IMR-90 (cell line): ENCODE measurements at regions not wholly inside any gene's neighbourhood (a gene's known extent, or its start where the extent isn't known, plus 50 kb on each side); places are given as distances from the start of the nearest gene placed in this dataset.

Source experiments
- ATAC-seq: fragments of 200-7000 bp; cut with Tn5 transposase; 2 replicates; pipeline ENCODE4 v1.9.1; 2020; ENCODE audit warnings: low read depth, mild to moderate bottlenecking, moderate library complexity
- BruUV-seq: library from RNA; stranded (reverse); fragments of 400-500 nt; replicated peaks from 2 replicates; lab custom pipeline; 2021; lab: Mats Ljungman, UMichigan
- CTCF ChIA-PET: fragments of 300-600 bp; formaldehyde crosslinking; extraction: SDS; loops from one replicate; lab custom pipeline; 2021; ENCODE audit warnings: antibody characterized with exemption; lab: Yijun Ruan, JAX
- POLR2A ChIA-PET: fragments of 300-600 bp; sonication (Branson Sonifier 250); formaldehyde crosslinking; loops from one replicate; lab custom pipeline; 2022; ENCODE audit warnings: antibody characterized with exemption; ENCODE audit not compliant: unreplicated experiment; lab: Charles Lee
- DNase-seq: peaks from one replicate; pipeline ENCODE4 v3.0.0; 2013
- H2AFZ ChIP-seq: replicated peaks from 2 replicates; pipeline ENCODE3; 2013; ENCODE audit warnings: low read length, mild to moderate bottlenecking; ENCODE audit not compliant: poor library complexity
- H2AK5ac ChIP-seq: 2 replicates; pipeline ENCODE4 v1.6.1; 2013; ENCODE audit warnings: low read depth, low read length, inconsistent platforms
- H2AK9ac ChIP-seq: replicated peaks from 2 replicates; pipeline ENCODE3; 2013; ENCODE audit warnings: mild to moderate bottlenecking, low read depth, low read length, moderate library complexity; ENCODE audit not compliant: poor library complexity
- H2BK120ac ChIP-seq: 2 replicates; pipeline ENCODE4 v1.6.1; 2013; ENCODE audit warnings: low read depth, low read length, inconsistent platforms
- H2BK15ac ChIP-seq: 3 replicates; pipeline ENCODE4 v1.6.1; 2013; ENCODE audit warnings: low read depth, low read length, inconsistent platforms
- H2BK20ac ChIP-seq: 2 replicates; pipeline ENCODE4 v1.6.1; 2013; ENCODE audit warnings: low read depth, mild to moderate bottlenecking, inconsistent platforms, low read length, moderate library complexity
- H2BK5ac ChIP-seq: 2 replicates; pipeline ENCODE4 v1.6.1; 2013; ENCODE audit warnings: mild to moderate bottlenecking, low read depth, low read length, inconsistent platforms; ENCODE audit not compliant: poor library complexity, severe bottlenecking
- H3K14ac ChIP-seq: replicated peaks from 2 replicates; pipeline ENCODE4 v1.6.1; 2013; ENCODE audit warnings: low read depth, low read length, inconsistent platforms
- H3K18ac ChIP-seq: 2 replicates; pipeline ENCODE4 v1.6.1; 2013; ENCODE audit warnings: low read depth, low read length, control low read depth
- H3K23ac ChIP-seq: 2 replicates; pipeline ENCODE4 v1.6.1; 2013; ENCODE audit warnings: low read depth, low read length, inconsistent platforms
- H3K27ac ChIP-seq: 2 replicates; pipeline ENCODE4 v1.5.1; 2013; ENCODE audit warnings: mild to moderate bottlenecking, control low read depth, low read length; ENCODE audit not compliant: insufficient read depth
- H3K27me3 ChIP-seq: 2 replicates; pipeline ENCODE4 v1.6.1; 2013; ENCODE audit warnings: low read length; ENCODE audit not compliant: control insufficient read depth, insufficient read depth
- H3K36me3 ChIP-seq: 2 replicates; pipeline ENCODE4 v1.6.1; 2013; ENCODE audit warnings: low read length, mixed read lengths; ENCODE audit not compliant: control insufficient read depth, insufficient read depth
- H3K4ac ChIP-seq: 2 replicates; pipeline ENCODE4 v1.6.1; 2013; ENCODE audit warnings: low read depth, low read length, inconsistent platforms
- H3K4me1 ChIP-seq: 2 replicates; pipeline ENCODE4 v1.6.1; 2013; ENCODE audit warnings: low read length, mixed read lengths; ENCODE audit not compliant: control insufficient read depth, insufficient read depth
- H3K4me2 ChIP-seq: 2 replicates; pipeline ENCODE4 v1.6.1; 2013; ENCODE audit warnings: low read depth, mild to moderate bottlenecking, control low read depth, low read length, moderate library complexity
- H3K4me3 ChIP-seq: 2 replicates; pipeline ENCODE4 v1.5.1; 2013; ENCODE audit warnings: low read depth, mild to moderate bottlenecking, control low read depth, low read length, moderate library complexity; ENCODE audit not compliant: insufficient read depth
- H3K56ac ChIP-seq: 2 replicates; pipeline ENCODE4 v1.6.1; 2013; ENCODE audit warnings: low read length, inconsistent platforms; ENCODE audit not compliant: insufficient read depth; ENCODE audit errors: extremely low read depth
- H3K79me1 ChIP-seq, 2 experiments: 2 replicates each; pipeline ENCODE4 v1.6.1; 2013; ENCODE audit warnings: low read length in 2 of 2, inconsistent platforms in 1 of 2, low read depth in 1 of 2
- H3K9ac ChIP-seq: 2 replicates; pipeline ENCODE4 v1.6.1; 2013; ENCODE audit warnings: low read depth, low read length, control low read depth
- H3K9me1 ChIP-seq: 2 replicates; pipeline ENCODE4 v1.6.1; 2013; ENCODE audit warnings: low read length, inconsistent platforms; ENCODE audit not compliant: insufficient read depth
- H3K9me3 ChIP-seq: 2 replicates; pipeline ENCODE4 v1.6.1; 2013; ENCODE audit warnings: low read length; ENCODE audit not compliant: control insufficient read depth, insufficient read depth
- H4K20me1 ChIP-seq: 2 replicates; pipeline ENCODE4 v1.6.1; 2013; ENCODE audit warnings: low read length, inconsistent platforms; ENCODE audit not compliant: insufficient read depth
- H4K5ac ChIP-seq: 2 replicates; pipeline ENCODE4 v1.6.1; 2013; ENCODE audit warnings: mild to moderate bottlenecking, low read depth, low read length, control low read depth
- H4K8ac ChIP-seq, 2 experiments: 2 replicates each; pipeline ENCODE4 v1.6.1; 2013; ENCODE audit warnings: low read depth in 2 of 2, low read length in 2 of 2, control low read depth in 1 of 2, inconsistent platforms in 1 of 2
- H4K91ac ChIP-seq: 2 replicates; pipeline ENCODE4 v1.6.1; 2013; ENCODE audit warnings: low read depth, low read length, inconsistent platforms; ENCODE audit not compliant: insufficient read depth
- CHD1 ChIP-seq: IDR thresholded peaks from 2 replicates; pipeline ENCODE4 v1.6.1; 2012; ENCODE audit warnings: low read depth, low read length, improper control_type of control experiment
- NFE2L2 ChIP-seq: fragments of 150-350 bp; IDR thresholded peaks from 2 replicates; pipeline ENCODE4 v1.6.1; 2016; ENCODE audit warnings: low read depth, mild to moderate bottlenecking, low read length
- RAD21 ChIP-seq: IDR thresholded peaks from 2 replicates; pipeline ENCODE4 v1.6.1; 2012; ENCODE audit warnings: low read length, improper control_type of control experiment
- RCOR1 ChIP-seq: IDR thresholded peaks from 2 replicates; pipeline ENCODE4 v1.6.1; 2012; ENCODE audit warnings: mild to moderate bottlenecking, low read length, improper control_type of control experiment; ENCODE audit not compliant: insufficient replicate concordance
- WGBS, 2 experiments: methylation state at CpG; one replicate each; pipeline versions ENCODE4 v1.1.5 to v1.1.7; 2013; ENCODE audit warnings: missing lambda C conversion rate in 2 of 2; ENCODE audit not compliant: insufficient read length in 1 of 2; ENCODE audit errors: extremely low coverage in 2 of 2; 5-methylcytosine and 5-hydroxymethylcytosine counted together
- dilution Hi-C: fragments of 300-500 bp; cut with HindIII; formaldehyde crosslinking; loops from one replicate; pipeline ENCODE4 v1.14.3; 2018; ENCODE audit warnings: low sequenced_read_pairs; ENCODE audit not compliant: unreplicated experiment
- in situ Hi-C: fragments of 300-500 bp; cut with MboI; formaldehyde crosslinking; loops from 3 replicates; pipeline ENCODE4 v1.14.3; 2019; ENCODE audit warnings: low sequenced_read_pairs, inconsistent platforms, mixed read lengths
- intact Hi-C: fragments of 100-400 bp; cut with micrococcal nuclease; formaldehyde crosslinking; loops from 2 replicates; pipeline ENCODE4 v1.10.0; 2022

- H3K27me3 ChIP-seq, result no peaks in the 10 kb centered on the region
- H3K4me2 ChIP-seq, result peak overlapping the region; percentile 59
- peak overlapping the region; percentile 88 for H4K91ac ChIP-seq
- intact Hi-C loops (loop anchor here (2.0 kb wide), 1 partner anchor 13 kb away; no protein-coding TSS in a partner anchor), in situ Hi-C loops (no loop called here), dilution Hi-C loops (no loop called here)
- peak overlapping the region; percentile 99 for H3K18ac ChIP-seq
- BruUV-seq, result no TSS peak
- peak overlapping the region; percentile 81 for H2BK5ac ChIP-seq
- no peak overlapping the region for H3K4me3 ChIP-seq
- peak overlapping the region; percentile 67; the same call in 1 of the 2 replicates for H3K23ac ChIP-seq
- H2BK20ac ChIP-seq, result peak overlapping the region; percentile 87
- no peak overlapping the region for H2AFZ ChIP-seq
- peak overlapping the region; percentile 88 for H2BK15ac ChIP-seq
- peak overlapping the region; percentile 91 for H2BK120ac ChIP-seq
- peak overlapping the region; percentile 99 for H4K5ac ChIP-seq
- ChIA-PET CTCF (no interaction called here), POLR2A (interaction anchor here (0.6 kb wide), 1 partner anchor 453 kb away, joined by 3 read pairs; no protein-coding TSS in a partner anchor)
- peak overlapping the region; percentile 76 for H3K9ac ChIP-seq
- peak overlapping the region; percentile 24; the same call in 1 of the 2 replicates for H3K56ac ChIP-seq
- H3K4me1 ChIP-seq, result peaks cover 29% of the 10 kb centered on the region
- no peaks in the 10 kb centered on the region for H3K36me3 ChIP-seq
- H3K9me3 ChIP-seq, result no peaks in the 10 kb centered on the region
- H4K8ac ChIP-seq, result peak overlapping the region; percentile 46 to 73; a peak in 3 of 4 replicates
- peak overlapping the region; percentile 88 for H3K14ac ChIP-seq
- DNase-seq (no peak), ATAC-seq (no peak)
- peaks cover 18% of the 10 kb centered on the region for H3K9me1 ChIP-seq
- WGBS, 2 experiments, result no CpG with 5 or more reads among the region's 2 CpGs
- H3K27ac ChIP-seq, result peak overlapping the region; percentile 96
- no peaks in the 10 kb centered on the region for H4K20me1 ChIP-seq
- H3K79me1 ChIP-seq, result no peaks in the 10 kb centered on the region
- peak overlapping the region; percentile 77 for H2AK5ac ChIP-seq
- no peak for TF ChIP-seq RCOR1
- no peak for TF ChIP-seq CHD1
- no peak for TF ChIP-seq NFE2L2
- no peak for TF ChIP-seq RAD21
- no peak overlapping the region for H2AK9ac ChIP-seq
- H3K4ac ChIP-seq, result peak overlapping the region; percentile 69
Measured at GRCh38 chr4:53778155-53778554, 186.9 kb upstream of the LNX1 start.
